Esophagus squamous epithelium (tissue), 5 donors: ENCODE measurements at regions not wholly inside any gene's neighbourhood (a gene's known extent, or its start where the extent isn't known, plus 50 kb on each side); places are given as distances from the start of the nearest gene placed in this dataset.
A peak's percentile ranks its signal among the peaks of the same experiment; 100 is the strongest.

Source experiments
- DNase-seq: peaks from one replicate; lab custom pipeline; 2025; lab: John Stamatoyannopoulos, UW
- H3K27ac ChIP-seq, 4 donors: fragments of 200-600 bp; sonication (generic); one replicate each; pipeline ENCODE4 v1.5.1; 2016 to 2019; ENCODE audit warnings: mild to moderate bottlenecking in 1 of 4
- H3K27me3 ChIP-seq, 4 donors: fragments of 200-600 bp; sonication (generic); 1 replicate in 3 of 4; 2 replicates in 1 of 4; pipeline versions ENCODE4 v1.5.1 to v1.6.0; 2017 to 2021; ENCODE audit warnings: antibody characterized with exemption in 1 of 4
- H3K36me3 ChIP-seq, 3 donors: fragments of 200-600 bp; sonication (generic); one replicate each; pipeline ENCODE4 v1.5.1; 2016 to 2019
- H3K4me1 ChIP-seq, 3 donors: fragments of 200-600 bp; sonication (generic); one replicate each; pipeline ENCODE4 v1.5.1; 2017 to 2019
- H3K4me3 ChIP-seq, 4 donors: fragments of 200-600 bp; sonication (generic); 1 replicate in 3 of 4; 2 replicates in 1 of 4; pipeline ENCODE4 v1.5.1; 2016 to 2019; ENCODE audit warnings: mild to moderate bottlenecking in 2 of 4, moderate library complexity in 1 of 4
- H3K9me3 ChIP-seq, 3 donors: fragments of 200-600 bp; sonication (generic); one replicate each; pipeline ENCODE4 v1.5.1; 2016 to 2019
- POLR2A ChIP-seq, 4 donors: fragments of 450-650 bp; IDR thresholded peaks; one replicate each; pipeline ENCODE4 v1.6.1; 2017; ENCODE audit warnings: antibody characterized with exemption in 4 of 4, mild to moderate bottlenecking in 4 of 4, moderate library complexity in 3 of 4
- WGBS, 2 donors: methylation state at CpG; one replicate each; pipeline ENCODE4 v1.1.5; 2018; 5-methylcytosine and 5-hydroxymethylcytosine counted together
- intact Hi-C: fragments of 100-400 bp; cut with DNase I; formaldehyde crosslinking; loops from one replicate; pipeline ENCODE4 v1.15.0; 2022
- TF ChIP-seq, protein P1 (sequence below), 6 experiments: fragments of 450-650 bp in 4 of 6; fragments of 200-600 bp in 2 of 6; sonication (generic) in 2 of 6; IDR thresholded peaks; one replicate each; pipeline ENCODE4 v1.5.1; 2016 to 2019; ENCODE audit warnings: antibody characterized with exemption in 6 of 6, mild to moderate bottlenecking in 4 of 6, moderate library complexity in 4 of 6
- donor health status: DM: yes; HTN: yes; CAD: no.

GRCh38 chr7:21261627-21262594 is 166.0 kb upstream of the SP4 start:
- Histone ChIP-seq H3K4me3 (no peak overlapping the region), H3K36me3 (no peaks in the 10 kb centered on the region), H3K27ac (no peak overlapping the region), H3K9me3 (no peaks in the 10 kb centered on the region), H3K4me1 (no peaks in the 10 kb centered on the region), H3K27me3 (peaks cover 0 to 20% (median 0%) of the 10 kb centered on the region in 4 donors)
- TF ChIP-seq POLR2A (IDR thresholded peaks at IDR 0.05) = no peak
- TF ChIP-seq, protein P1, sequence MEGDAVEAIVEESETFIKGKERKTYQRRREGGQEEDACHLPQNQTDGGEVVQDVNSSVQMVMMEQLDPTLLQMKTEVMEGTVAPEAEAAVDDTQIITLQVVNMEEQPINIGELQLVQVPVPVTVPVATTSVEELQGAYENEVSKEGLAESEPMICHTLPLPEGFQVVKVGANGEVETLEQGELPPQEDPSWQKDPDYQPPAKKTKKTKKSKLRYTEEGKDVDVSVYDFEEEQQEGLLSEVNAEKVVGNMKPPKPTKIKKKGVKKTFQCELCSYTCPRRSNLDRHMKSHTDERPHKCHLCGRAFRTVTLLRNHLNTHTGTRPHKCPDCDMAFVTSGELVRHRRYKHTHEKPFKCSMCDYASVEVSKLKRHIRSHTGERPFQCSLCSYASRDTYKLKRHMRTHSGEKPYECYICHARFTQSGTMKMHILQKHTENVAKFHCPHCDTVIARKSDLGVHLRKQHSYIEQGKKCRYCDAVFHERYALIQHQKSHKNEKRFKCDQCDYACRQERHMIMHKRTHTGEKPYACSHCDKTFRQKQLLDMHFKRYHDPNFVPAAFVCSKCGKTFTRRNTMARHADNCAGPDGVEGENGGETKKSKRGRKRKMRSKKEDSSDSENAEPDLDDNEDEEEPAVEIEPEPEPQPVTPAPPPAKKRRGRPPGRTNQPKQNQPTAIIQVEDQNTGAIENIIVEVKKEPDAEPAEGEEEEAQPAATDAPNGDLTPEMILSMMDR (IDR thresholded peaks at IDR 0.05) = peak in 5 of 6 experiments; percentile 10 to 40 (median 21)
- WGBS, 2 donors = 37 to 41% methylated on average over 9 of the region's 9 CpGs
- no peak for DNase-seq
- intact Hi-C loops = no loop called here

- Histone ChIP-seq H3K36me3 (no peaks in the 10 kb centered on the region), H3K9me3 (no peaks in the 10 kb centered on the region), H3K27ac (no peak overlapping the region), H3K4me3 (no peak overlapping the region), H3K4me1 (no peaks in the 10 kb centered on the region), H3K27me3 (no peaks in the 10 kb centered on the region)
- DNase-seq = no peak
- 70 to 82% methylated on average over 4 of the region's 4 CpGs for WGBS, 2 donors
- intact Hi-C loops = no loop called here
- TF ChIP-seq, protein P1 (IDR thresholded peaks at IDR 0.05) = no peak
- no peak for TF ChIP-seq POLR2A (IDR thresholded peaks at IDR 0.05)
Observed at GRCh38 chr7:21269021-21269420, 158.9 kb upstream of the SP4 start.

- WGBS, 2 donors = 52 to 73% methylated on average over 4 to 5 of the region's 5 CpGs
- Histone ChIP-seq H3K4me3 (no peak overlapping the region), H3K27ac (no peak overlapping the region), H3K4me1 (no peaks in the 10 kb centered on the region), H3K36me3 (no peaks in the 10 kb centered on the region), H3K27me3 (no peaks in the 10 kb centered on the region), H3K9me3 (no peaks in the 10 kb centered on the region)
- DNase-seq = no peak
- TF ChIP-seq, protein P1 (IDR thresholded peaks at IDR 0.05) = no peak
- TF ChIP-seq POLR2A (IDR thresholded peaks at IDR 0.05) = no peak
- intact Hi-C loops = no loop called here
Observed at GRCh38 chr7:21276471-21277035, 151.3 kb upstream of the SP4 start.

GRCh38 chr7:21278944-21279343 is 148.9 kb upstream of the SP4 start:
- WGBS, 2 donors = 94 to 98% methylated on average over 3 of the region's 3 CpGs
- intact Hi-C loops = no loop called here

More at GRCh38 chr7:21278944-21279343, 148.9 kb upstream of the SP4 start:
- H3K4me3 ChIP-seq = no peak overlapping the region
- no peaks in the 10 kb centered on the region for H3K9me3 ChIP-seq
- H3K27ac ChIP-seq = no peak overlapping the region
- no peaks in the 10 kb centered on the region for H3K27me3 ChIP-seq
- no peaks in the 10 kb centered on the region for H3K36me3 ChIP-seq
- no peaks in the 10 kb centered on the region for H3K4me1 ChIP-seq
- no peak for DNase-seq
- TF ChIP-seq, protein P1 (IDR thresholded peaks at IDR 0.05) = no peak
- TF ChIP-seq POLR2A (IDR thresholded peaks at IDR 0.05) = no peak
